ENCODE measurements at regions not wholly inside any gene's neighbourhood (a gene's known extent, or its start where the extent isn't known, plus 50 kb on each side); places are given as distances from the start of the nearest gene placed in this dataset.
"Not testable (repeated sequence)": the region's sequence is repeated elsewhere in the genome, so short reads cannot be mapped to it uniquely, and the experiment has no call there.

DNA sequence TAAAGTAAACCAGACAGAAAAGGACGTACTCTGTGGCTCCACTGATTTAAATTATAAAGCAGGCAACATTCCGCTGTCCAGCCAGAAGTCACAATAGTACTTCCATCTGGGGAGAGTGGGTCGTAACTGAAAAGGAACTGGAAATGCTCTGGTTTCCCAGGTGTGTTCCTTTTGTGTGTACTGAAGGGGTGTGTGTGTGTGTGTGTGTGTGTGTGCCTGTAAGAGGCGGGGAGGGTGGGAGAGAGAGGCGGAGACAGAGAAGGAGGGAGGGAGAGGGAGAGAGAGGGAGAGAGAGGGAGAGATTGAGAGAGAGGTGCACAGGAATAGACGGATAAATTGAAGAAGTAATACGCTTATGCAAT, 178.4 kb upstream of the ZNF184 start:
- H3K27ac ChIP-seq, result no peak overlapping the region
- ATAC-seq (no peak), DNase-seq (no peak)
- no peaks in the 10 kb centered on the region for H3K4me1 ChIP-seq
- peaks cover 58% of the 10 kb centered on the region for H3K27me3 ChIP-seq (ENCODE audit: low read depth)
- no peak for TF ChIP-seq CTCF (IDR thresholded peaks at IDR 0.05)
- H3K9me3 ChIP-seq, result no peaks in the 10 kb centered on the region
- no peaks in the 10 kb centered on the region for H3K36me3 ChIP-seq
- intact Hi-C loops (cut with DNase I), result no loop called here
- H3K4me3 ChIP-seq, result no peak overlapping the region

- ATAC-seq, result peak in 1 of 2 donors; percentile 43
Observed at GRCh38 chr6:27650620-27651370, 177.9 kb upstream of the ZNF184 start.

GRCh38 chr6:27644528-27644927, 171.6 kb upstream of the ZNF184 start:
- Histone ChIP-seq H3K36me3 (no peaks in the 10 kb centered on the region), H3K27me3 (ENCODE audit: low read depth) (peaks cover 17% of the 10 kb centered on the region), H3K27ac (no peak overlapping the region), H3K4me1 (no peaks in the 10 kb centered on the region), H3K4me3 (no peak overlapping the region), H3K9me3 (no peaks in the 10 kb centered on the region)
- TF ChIP-seq CTCF (IDR thresholded peaks at IDR 0.05), result no peak
- DNase-seq (no peak), ATAC-seq (no peak)
- intact Hi-C loops (cut with DNase I), result no loop called here

More at GRCh38 chr6:27650620-27651370, 177.9 kb upstream of the ZNF184 start:
- no peak overlapping the region for H3K4me3 ChIP-seq
- H3K36me3 ChIP-seq, result no peaks in the 10 kb centered on the region
- intact Hi-C loops (cut with DNase I), result no loop called here
- no peaks in the 10 kb centered on the region for H3K4me1 ChIP-seq
- TF ChIP-seq CTCF (IDR thresholded peaks at IDR 0.05), result no peak
- H3K27ac ChIP-seq, result no peak overlapping the region
- no peak for DNase-seq
- H3K27me3 ChIP-seq (ENCODE audit: low read depth), result peaks cover 58% of the 10 kb centered on the region
- no peaks in the 10 kb centered on the region for H3K9me3 ChIP-seq

- Histone ChIP-seq H3K4me3 (no peak overlapping the region), H3K27ac (no peak overlapping the region), H3K36me3 (no peaks in the 10 kb centered on the region), H3K4me1 (no peaks in the 10 kb centered on the region), H3K9me3 (no peaks in the 10 kb centered on the region), H3K27me3 (ENCODE audit: low read depth) (peaks cover 17% of the 10 kb centered on the region)
- TF ChIP-seq CTCF (IDR thresholded peaks at IDR 0.05), result no peak
- intact Hi-C loops (cut with DNase I), result no loop called here
- ATAC-seq, result no peak
- DNase-seq, result no peak
Observed at GRCh38 chr6:27642744-27643456, 170.0 kb upstream of the ZNF184 start.

DNA sequence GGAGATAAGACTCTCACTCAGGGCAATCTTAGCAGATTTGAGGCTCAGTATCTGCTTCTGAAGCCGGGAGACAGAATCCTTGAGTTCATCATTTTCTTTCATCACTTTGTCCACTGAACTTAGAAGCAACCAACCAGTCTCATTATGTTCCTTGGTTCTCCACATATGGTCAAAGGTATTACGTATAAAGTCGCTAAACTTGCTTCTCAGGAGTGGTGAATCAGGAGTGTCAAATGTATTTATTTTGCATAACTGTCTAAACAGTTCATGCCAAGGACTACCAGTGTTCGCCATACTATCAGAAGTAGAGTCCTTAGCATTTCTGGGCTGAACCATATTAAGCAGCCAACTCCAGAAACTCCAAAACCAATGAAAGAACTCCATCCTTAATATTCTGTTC, 163.0 kb upstream of the ZNF184 start:
- H3K27me3 ChIP-seq (ENCODE audit: low read depth), result peaks cover 55% of the 10 kb centered on the region
- H3K4me3 ChIP-seq; H3K4me1 ChIP-seq; H3K9me3 ChIP-seq; ATAC-seq; H3K27ac ChIP-seq; H3K36me3 ChIP-seq; DNase-seq; intact Hi-C loops (cut with DNase I): not testable (repeated sequence)

DNA sequence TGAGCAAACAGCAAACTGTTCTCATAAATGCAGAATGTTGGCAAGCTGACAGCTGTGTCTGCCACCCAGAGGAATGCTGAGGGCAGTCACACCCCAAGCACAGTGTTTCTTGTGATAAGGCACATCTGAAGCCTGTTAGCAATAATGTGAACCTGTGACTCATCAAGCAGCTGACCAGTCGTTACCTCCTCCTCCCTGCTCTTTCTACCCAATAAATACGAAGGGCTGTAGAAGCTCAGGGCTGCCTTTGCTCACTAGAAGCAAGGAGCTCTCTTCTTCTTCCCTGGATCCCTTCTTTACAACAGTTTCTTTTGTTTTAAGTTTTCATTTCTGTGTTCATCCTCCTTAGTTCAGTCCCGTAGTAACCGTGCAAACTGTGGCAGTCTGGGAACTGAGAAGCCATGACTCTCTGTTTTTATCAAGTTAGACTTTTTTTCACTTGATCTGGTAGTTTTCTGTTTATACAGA, 160.3 kb upstream of the ZNF184 start:
- intact Hi-C loops (cut with DNase I); ATAC-seq: not testable (repeated sequence)
- H3K27me3 ChIP-seq (ENCODE audit: low read depth), result peaks cover 61% of the 10 kb centered on the region

More for the DNA sequence above, 160.3 kb upstream of the ZNF184 start:
- not testable (repeated sequence) for H3K9me3 ChIP-seq, H3K4me1 ChIP-seq, H3K4me3 ChIP-seq, H3K27ac ChIP-seq, H3K36me3 ChIP-seq, DNase-seq
